ENCODE measurements at regions not wholly inside any gene's neighbourhood (a gene's known extent, or its start where the extent isn't known, plus 50 kb on each side); places are given as distances from the start of the nearest gene placed in this dataset.
"Not testable (repeated sequence)": the region's sequence is repeated elsewhere in the genome, so short reads cannot be mapped to it uniquely, and the experiment has no call there.

DNA sequence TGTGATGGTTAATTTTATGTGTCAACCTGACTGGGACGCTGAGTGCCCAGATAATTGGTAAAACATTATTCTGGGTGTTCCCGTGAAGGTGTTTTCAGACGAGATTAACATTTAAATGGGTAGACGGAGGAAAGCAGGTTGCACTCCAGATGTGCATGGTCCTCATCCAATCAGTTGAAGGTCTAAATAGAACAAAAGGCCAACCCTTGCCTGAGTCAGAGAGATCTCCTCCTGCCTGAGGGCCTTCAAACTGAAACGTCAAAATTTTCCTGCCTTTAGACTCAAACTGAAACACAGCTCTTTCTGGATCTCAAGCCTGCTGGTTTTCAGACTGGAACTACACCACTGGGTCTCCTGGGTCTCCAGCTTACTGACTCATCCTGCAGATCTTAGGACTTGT is 73.5 kb downstream of the NPIPA8 start:
- not testable (repeated sequence) for DNase-seq (ENCODE audit: low spot score)

DNA sequence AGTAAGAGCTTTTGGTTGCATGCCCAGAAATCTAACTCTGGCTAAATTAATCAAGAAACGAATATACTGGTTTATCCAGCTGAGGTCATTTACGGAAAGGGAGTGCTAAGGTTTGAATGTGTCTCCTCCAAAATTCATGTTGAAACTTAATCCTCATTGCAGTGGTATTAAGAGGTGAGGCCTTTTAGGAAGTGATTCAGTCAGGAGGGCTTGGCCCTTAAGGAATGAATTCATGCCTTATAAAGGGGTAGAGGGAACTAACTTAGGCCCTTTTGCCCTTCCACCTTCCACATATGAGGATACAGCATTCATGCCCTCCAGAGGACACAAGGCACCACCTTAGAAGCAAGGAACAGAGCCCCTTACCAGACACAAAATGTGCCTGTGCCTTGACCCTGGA is 74.7 kb downstream of the NPIPA8 start:
- not testable (repeated sequence) for DNase-seq (ENCODE audit: low spot score)

DNA sequence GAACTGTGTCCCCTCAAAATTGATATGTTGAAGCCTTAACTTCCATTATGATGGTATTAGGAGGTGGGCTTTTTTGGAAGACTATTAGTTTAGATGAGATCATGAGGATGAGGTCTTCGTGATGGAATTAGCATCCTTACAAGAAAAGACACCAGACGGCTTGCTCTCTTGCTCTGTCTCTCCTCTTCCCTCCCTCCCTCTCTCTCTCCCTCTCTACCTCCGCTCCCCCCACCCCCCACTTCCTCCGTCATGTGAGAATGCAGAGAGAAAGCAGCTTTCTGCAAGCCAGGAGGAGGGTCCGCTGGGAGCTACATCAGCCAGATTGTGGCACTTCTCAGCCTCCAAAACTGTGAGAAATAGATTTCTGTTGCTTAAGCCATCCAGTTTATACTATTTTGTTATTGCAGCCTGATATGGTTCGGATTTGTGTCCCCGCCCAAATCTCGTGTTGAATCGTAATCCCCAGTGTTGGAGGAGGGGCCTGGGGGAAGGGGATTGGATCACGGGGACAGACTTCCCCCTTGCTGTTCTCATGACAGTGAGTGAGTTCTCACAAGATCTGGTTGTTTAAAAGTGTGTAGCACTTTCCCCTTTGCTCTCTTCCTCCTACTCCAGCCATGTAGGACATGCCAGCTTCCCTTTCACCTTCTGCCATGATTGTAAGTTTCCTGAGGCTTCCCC is 76.9 kb downstream of the NPIPA8 start:
- DNase-seq (ENCODE audit: low spot score): not testable (repeated sequence)

DNA sequence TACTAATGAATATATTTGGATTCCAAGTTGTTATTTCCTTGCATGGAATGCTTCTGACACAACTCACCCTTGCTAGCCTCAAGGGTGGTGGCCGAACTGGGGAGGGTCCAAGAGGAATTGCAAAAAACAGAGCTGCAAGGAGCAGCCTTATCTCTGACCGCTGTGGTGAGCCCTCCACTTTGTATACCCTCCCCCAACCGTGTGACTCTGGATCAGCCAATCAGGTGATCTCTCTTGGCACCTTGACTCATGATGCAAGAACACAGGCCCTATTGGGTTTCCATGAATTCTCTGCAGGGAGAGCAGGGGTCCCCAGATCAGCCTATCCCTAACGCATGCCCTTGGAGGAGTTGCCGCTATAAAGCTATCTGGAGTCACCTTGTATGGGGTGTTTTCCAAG is 83.6 kb downstream of the NPIPA8 start:
- not testable (repeated sequence) for DNase-seq (ENCODE audit: low spot score)

DNA sequence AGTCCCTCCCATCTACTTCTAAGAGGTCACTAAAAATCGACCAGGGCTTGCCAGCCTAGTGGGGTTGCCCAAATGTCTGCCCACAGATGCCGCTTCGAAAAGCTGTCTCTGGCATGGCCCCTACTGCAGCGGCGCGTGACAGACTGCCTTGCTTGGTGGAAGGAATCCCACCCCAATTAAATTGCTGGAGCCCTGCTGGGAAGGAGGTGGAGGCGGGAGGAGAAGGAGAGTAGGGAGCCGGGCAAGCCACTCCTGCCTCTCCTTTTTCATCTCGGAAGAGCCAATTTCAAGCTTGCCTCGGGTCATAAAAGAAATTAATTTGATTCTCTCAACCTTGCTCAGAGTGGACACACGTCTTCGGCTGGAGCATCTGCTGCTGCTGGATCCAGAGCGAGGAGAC is 106.0 kb downstream of the NPIPA8 start:
- DNase-seq (ENCODE audit: low spot score): not testable (repeated sequence)

DNA sequence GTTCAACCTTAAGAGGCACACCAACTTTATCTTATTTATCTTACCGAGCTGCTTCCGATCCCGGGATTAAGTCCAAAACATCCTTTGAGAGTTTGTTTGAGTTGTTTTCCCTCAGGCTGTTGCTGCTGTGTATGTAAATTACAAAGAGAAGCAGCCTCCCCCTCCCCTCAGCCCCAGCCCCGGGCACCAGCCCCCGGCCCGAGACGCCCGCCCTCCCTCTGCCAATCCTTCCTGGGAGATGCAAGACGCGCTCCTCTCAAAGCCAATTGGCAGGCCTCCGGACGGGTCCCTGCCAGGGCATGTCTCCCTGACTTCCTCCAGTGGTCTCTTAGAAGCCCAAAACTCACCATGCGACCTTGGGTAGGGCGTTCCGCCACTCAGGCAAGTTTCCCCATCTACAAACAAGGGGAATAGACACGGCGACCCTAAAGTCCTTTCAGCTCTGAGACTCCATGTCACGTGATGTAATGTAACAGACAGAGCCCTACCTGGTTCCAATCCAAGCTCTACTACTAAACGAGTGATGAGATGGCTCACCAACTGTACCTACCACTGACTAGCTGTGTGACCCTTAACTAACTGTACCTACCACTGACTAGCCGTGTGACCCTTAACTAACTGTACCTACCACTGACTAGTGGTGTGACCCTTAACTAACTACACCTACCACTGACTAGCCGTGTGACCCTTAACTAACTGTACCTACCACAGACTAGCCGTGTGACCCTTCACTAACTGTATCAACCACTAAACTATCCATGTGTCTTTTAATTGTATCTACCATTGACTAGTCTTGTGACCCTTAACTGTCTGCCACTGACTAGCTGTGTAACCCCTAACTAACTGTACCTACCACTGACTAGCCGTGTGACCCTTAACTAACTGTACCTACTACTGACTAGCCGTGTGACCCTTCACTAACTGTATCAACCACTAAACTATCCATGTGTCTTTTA is 114.2 kb downstream of the NPIPA8 start:
- not testable (repeated sequence) for DNase-seq (ENCODE audit: low spot score)

DNA sequence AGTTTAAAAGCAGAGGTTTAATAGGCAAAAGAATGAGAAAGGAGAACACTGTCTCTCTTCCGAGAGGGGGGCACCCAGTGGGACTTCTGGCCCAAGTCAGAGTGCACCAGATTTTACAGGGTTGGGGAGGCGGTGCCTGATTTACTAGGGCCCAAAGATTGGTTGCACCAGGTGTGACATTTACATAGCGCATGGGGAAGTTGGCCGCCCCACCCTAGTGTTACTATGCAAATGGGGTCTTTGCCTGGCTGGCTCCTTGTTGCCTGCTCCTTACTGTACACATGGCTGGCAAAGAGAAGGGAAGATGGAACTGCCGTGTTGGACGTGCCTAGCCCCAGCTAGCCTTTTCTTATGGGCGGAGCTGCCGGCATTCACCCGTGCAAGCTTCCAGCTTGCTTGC is 118.8 kb downstream of the NPIPA8 start:
- not testable (repeated sequence) for DNase-seq (ENCODE audit: low spot score)

DNA sequence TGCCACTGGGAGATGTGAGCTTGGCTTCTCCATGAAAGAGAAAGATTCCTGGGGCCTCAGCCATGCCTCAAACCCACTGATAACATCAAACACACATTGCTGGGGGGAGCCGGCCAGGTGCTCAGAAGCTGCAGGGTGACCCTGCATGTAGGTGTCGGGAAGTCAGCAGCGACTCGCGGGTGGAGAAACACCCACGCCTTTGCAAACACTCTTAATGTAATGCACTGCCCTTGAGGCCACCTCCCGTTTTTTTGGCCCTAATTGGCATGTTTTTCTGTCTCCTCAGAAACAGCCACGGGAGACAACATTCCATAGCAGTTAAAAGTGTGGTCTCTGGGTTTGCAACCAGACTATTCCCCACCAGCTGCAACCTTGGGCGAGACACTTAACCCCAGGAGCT is 119.7 kb downstream of the NPIPA8 start:
- DNase-seq (ENCODE audit: low spot score): not testable (repeated sequence)

DNA sequence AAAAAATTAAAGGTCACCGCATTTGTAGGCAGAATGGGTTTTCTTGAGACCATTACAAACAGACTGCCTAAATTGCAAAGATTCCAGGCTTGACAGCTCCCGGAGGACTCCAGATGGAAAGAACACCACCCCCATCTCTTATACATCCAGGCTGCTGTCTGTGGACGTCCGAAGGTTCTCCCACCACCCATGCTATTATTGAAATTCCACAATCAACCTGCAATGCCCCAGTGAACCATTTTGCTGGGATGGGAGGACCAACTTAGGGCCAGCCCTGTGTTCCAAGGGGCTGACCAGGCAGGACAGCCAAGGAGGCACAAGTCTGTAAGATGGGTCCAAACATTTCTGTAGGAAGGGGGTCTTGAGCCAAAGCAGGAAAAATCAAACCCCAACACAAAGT is 122.7 kb downstream of the NPIPA8 start:
- DNase-seq (ENCODE audit: low spot score): not testable (repeated sequence)

DNA sequence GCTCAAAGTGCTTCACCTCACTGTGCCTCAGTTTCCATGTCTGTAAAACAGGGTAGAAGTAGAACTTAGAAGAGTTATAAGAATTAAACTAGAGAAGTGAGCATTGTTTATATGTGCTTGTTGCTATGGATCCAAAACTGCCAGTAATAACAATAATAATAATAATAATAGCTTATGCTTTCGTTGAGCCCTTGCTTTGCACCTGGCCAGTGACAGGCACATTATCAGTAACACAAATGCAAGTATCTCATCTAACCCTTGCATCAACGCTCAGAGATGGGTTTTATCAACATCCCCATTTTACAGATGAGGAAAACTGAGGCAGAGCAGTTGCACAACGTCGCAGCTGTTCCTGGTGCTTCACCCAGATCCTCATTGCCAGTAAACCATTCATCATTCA is 125.0 kb downstream of the NPIPA8 start:
- DNase-seq (ENCODE audit: low spot score): not testable (repeated sequence)

DNA sequence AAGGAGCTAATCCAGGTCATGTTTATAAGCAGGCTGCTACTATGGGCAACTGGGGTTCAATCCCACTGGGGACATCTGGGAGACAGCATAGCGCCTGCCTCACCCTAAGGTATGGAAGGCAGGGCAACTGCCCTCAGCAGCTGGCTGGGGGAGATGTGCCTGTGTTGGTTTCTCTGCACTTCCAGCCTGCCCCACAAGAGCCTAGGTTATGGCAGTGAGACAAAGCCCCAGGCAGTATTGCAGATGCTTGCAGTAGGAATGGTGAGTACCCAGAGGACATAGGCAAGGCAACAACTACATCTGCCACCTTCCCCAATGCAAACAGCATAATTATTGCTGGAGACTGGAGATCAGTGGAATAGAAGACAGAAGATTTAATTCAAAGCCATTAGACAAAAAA is 131.8 kb downstream of the NPIPA8 start:
- not testable (repeated sequence) for DNase-seq (ENCODE audit: low spot score)

DNA sequence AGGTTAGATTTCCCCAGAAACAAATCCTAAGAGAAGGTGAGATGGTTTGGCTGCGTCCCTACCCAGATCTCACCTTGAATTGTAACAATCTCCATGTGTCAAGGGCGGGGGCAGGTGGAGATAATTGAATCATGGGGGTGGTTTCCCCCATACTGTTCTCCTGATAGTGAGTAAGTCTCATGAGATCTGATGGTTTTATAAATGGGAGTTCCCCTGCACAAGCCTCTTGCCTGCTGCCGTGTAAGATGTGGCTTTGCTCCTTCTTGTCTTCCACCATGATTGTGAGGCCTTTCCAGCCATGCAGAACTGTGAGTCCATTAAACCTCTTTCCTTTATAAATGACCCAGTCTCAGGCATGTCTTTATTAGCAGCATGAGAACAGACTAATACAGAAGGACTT is 132.2 kb downstream of the NPIPA8 start:
- DNase-seq (ENCODE audit: low spot score): not testable (repeated sequence)

DNA sequence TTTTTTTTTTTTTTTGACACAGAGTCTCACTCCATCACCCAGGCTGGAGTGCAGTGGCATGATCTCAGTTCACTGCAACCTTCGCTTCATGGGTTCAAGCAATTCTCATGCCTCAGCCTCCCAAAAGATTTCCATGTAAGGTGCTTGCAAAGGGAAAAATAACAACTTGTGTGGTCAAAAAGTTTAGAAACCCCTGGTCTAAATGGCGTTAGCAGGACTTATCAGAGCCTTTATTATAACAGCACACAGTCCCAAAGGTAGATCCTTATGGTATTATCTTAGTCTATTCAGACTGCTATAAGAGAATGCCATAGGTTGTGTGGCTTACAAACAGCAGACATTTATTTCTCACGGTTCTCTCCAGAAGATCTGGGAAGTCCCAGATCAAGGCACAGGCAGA is 135.0 kb downstream of the NPIPA8 start:
- DNase-seq (ENCODE audit: low spot score): not testable (repeated sequence)

DNA sequence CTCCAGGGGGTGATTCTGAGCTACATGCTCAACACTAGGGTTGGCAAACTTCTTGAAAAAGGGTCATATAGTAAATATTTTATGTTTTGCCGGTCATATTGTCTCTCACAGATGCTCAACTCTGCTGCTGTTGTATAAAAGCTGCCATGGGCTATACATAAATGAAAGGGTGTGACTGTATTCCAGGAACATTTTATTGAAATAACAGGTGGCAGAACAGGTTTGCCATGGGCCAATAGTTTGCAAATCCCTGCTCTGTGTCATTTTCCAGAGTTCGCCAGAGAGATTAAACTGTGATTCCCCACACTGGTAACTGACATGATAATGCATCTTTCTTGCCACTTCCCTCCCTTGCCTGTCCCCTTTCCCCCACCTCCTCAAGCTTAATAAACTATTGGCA is 144.1 kb downstream of the NPIPA8 start:
- not testable (repeated sequence) for DNase-seq (ENCODE audit: low spot score)

DNA sequence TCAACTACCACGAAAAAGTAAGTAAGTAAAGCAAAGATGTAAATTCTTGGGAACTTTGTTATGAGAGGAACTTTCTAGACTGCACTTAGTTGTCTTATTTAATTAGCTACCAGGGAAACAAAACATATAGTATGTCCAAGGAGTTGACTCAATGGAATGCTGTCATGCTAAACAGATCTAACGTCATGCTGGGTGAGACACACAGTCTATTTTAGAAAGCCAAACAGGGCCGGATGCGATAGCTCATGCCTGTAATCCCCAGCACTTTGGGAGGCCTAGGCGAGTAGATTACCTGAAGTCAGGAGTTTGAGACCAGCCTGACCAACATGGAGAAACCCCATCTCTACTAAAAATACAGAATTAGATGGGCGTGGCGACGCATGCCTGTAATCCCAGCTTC is 146.4 kb downstream of the NPIPA8 start:
- DNase-seq (ENCODE audit: low spot score): not testable (repeated sequence)

DNA sequence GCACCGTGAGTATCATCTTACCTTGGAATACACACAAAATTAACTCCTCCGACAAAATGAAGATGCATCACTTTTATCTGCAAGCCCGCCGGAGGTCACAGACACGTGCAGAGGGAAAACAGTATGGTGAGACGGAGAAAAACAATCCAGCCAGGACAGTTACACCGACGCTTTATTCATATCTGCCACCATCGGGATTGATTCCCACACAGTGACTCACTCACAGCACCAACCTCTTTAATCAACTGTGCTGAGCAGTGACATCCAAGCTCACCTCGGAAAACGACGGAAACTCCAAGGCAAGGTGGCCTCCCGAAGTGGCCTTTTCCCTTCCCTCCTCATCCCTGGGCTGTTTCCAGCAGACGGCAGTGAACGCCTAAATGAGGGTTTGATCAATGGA is 151.8 kb downstream of the NPIPA8 start:
- not testable (repeated sequence) for DNase-seq (ENCODE audit: low spot score)

DNA sequence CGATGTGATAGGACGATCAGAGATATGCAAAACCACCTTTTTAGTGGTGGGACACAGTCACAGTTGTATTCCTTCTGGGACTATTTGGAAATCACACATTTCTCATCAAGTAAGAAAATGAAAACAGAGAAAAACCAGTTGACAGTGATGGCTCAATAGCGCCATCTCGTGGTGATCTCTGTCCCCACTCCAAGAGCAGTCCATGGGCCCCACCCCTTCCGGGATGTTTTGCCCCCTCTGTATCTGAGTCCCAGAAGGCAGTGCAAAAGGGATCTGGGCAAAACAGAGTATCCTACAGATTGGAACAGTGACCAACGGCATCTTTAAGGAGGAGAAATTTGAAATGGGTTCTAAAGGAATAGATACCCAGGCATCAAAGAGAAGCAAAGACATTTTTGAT is 155.5 kb downstream of the NPIPA8 start:
- DNase-seq (ENCODE audit: low spot score): not testable (repeated sequence)

DNA sequence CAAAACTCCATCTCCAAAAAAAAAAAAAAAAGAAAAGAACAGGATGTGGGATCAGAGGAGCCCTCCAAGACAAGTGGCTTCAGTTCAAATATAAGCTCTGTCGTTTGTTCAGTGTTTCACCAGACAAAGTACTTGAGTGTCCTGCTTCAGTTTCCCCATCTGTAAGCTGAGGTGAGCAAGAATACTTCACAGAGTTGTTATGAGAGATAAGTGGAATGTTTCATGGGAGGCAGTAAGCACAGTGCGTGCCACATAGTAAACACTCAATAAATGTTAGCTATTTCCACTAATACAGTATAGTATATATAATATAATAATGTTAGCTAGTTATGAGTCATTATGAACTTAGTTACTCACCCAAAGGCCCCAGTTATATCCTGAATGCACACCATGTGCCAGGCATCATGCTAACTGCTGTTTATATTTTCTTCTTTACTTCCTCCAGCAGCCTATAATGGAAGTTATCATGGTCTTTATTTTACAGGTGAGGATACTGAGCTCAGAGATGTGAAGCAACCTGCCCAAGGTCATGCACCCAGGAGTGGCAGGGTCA is 162.5 kb downstream of the NPIPA8 start:
- not testable (repeated sequence) for DNase-seq (ENCODE audit: low spot score)

DNA sequence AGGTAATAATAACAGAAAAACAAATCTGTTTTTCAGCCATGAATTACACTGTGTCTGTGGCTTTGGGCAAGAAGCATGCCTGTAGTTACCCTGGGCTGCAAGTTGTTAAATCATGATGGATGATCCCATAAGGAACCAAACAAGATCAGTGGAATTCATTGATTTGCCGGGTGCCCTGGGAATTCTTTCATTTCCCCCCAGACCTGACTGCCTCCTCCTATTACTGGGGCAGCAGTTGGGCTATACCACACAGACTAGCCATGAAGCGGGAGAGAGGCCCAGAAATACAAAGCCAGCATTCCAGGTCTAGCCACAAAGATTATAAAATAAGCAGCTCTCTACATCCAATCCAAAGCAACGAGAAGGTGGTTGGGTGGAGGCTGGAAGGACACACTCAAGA is 174.2 kb downstream of the NPIPA8 start:
- DNase-seq (ENCODE audit: low spot score): peak; percentile 29

DNA sequence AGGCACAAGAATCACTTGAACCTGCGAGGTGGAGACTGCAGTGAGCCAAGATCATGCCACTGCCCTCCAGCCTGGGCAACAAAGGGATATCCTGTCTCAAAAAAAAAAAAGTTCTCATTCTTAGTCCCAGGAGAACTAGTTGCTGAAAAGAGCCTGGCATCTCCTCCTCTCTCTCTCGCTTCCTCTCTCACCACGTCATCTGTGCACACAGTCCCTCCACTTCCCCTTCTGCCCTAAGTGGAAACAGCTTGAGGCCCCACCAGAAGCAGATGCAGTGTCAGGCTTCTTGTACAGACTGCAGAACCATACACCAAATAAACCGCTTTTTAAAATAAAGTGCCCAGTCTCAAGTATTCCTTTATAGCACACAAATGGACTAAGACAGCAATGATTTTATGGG is 175.3 kb downstream of the NPIPA8 start:
- DNase-seq (ENCODE audit: low spot score): not testable (repeated sequence)

DNA sequence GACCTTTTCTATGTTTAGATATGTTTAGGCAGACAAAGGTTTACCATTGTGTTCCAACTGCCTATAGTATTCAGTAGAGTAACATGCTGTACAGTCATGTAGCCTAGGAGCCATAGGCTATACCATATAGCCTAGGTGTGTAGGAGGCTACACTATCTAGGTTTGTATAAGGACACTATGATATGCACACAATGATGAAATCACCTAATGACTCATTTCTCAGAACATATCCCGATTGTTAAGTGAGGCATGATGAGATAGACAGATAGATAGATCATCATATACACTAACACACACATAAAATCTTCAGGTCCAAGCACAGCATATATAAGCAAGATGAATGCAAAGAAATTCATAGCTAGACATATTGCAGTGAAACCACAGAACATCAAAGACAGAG is 177.4 kb downstream of the NPIPA8 start:
- not testable (repeated sequence) for DNase-seq (ENCODE audit: low spot score)

DNA sequence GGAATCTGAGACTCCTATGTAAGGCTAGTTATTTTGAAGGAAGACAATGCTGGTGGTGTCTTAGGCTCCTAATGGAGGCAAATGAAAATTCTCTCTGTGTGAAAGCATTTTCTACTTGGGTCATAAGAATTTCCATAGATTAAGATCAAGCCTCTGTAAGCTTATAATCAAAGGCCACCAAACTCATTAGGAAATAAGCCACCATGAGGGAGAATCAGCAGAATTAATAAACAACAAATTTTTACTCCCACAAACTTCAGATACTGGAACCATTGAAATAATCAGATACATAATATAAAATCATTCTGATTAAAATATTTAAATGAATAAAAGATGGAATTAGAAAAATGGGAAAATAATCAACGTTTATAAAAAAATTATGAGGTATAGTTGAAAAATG is 178.7 kb downstream of the NPIPA8 start:
- DNase-seq (ENCODE audit: low spot score): not testable (repeated sequence)

DNA sequence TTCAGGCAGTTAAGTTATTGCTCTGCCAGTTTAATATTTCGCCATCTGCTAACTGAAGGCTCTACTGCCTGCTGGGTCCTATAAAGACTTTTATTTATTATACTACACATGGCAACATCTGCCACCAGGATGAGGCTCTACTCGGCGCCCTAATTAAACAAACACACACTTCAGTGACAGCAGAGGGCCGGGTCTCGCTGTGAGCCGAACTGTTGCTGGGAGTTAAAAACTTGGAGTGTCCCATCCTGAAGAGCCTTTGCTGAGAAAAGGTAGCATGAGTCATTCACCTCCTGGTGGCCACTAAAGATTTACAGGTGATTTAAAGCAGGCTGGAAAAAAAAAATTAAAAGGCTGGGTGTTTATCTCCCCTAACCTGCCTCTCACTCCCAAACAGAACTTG is 183.7 kb downstream of the NPIPA8 start:
- DNase-seq (ENCODE audit: low spot score): not testable (repeated sequence)

Measured in H4 (cell line).